GM04503 (cell line): ENCODE measurements at regions not wholly inside any gene's neighbourhood (a gene's known extent, or its start where the extent isn't known, plus 50 kb on each side); places are given as distances from the start of the nearest gene placed in this dataset.
"Not testable (repeated sequence)": the region's sequence is repeated elsewhere in the genome, so short reads cannot be mapped to it uniquely, and the experiment has no call there.

Source experiments
- DNase-seq: peaks from one replicate; pipeline ENCODE4 v3.0.0-alpha.2; 2012; ENCODE audit warnings: low read depth

DNA sequence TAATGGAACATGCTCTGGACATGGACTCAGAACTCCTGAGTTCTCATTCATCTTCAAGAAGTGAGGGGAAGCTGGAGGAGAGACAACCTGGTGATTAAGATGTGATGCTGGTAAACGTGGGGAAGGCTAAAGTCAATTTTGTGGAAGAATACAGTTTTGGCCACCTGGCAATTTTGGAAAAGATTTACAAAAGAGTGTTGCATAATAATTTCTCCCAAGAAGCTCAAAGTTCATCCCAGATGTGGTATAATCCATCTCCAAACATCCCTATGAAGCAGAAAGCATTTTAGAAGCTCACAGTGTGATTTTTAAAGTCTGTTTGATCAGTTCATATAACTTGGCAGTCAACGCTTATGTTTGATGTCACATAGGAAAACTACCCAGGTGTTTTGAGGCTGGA lies 208.7 kb downstream of the LMX1A start:
- DNase-seq = no peak

DNA sequence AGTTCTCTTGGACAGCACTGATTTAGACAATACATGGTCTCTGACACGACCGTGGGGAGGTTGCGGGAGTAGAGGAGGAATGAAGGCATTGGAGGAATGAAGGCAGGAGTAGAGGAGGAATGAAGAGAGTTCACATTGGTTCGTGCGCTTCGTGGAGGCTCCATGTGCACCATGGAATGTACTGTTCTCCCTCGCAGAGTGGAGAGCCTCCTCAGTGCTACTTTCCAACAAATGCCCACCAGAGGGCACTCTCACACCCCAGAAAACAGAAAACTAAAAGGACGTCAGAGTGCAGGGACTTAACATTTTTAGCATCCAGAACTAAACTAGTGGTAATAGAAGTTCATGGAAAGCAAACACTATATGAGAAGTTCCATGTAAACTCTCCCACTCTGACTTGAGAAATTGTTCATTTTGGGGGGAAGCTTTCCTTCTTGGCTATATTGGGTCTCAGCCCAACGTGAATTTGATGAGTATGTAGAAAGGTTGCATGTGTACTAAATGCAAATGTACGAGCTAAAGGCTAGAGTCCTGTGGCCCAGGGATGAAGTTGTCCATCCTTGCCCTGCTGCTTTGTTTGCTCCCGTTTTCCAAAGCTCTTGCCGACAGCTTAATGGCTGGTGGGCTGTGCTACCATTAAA lies 211.6 kb downstream of the LMX1A start:
- peak; percentile 30 for DNase-seq

DNA sequence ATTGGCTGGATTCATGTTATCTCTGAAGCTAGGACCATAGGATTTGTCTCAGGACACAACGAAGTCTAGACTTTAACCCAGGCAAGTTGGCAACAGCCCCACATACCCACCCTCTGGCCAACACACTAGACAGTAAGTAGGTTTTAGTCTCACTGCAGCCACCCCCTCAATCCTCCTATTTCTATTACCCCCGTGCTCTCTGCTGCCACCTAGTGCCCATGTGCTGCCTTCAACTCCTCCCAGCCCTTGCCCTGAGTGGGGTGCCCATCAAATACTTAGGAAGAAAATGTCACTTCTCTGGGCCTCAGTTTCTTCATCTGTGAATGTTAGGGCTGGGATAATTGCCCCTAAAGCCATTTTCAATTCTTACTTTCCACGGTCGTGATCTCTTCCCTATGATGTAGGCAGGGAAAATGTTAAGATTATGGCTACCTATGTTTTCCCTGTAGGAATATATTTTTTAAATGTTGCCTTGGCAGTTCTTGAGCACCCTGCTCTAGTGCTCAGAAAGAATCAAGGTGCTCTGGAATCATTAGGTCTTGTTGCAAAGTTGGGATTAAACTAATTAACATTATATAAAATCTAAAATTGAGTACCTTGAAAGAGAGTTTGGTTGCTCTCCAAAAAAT lies 213.0 kb downstream of the LMX1A start:
- DNase-seq = no peak

DNA sequence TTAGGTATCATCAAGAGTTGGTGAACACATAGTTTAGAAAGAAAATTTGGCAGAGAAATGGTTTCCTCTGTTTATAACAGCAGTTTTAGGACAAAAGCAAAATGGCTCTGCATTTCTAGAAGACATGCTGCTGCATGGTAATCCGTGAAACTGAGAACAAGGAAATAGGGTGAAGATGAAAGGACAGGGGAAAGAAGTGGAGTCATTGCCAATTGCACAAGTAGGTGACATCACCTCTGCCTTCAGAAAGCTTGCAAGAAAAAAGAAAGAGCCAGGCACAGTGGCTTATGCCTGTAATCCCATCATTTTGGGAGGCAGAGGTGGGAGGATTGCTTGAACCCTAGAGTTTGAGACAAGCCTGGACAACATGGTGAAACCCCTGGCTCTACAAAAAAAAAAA lies 217.6 kb downstream of the LMX1A start:
- DNase-seq = no peak

DNA sequence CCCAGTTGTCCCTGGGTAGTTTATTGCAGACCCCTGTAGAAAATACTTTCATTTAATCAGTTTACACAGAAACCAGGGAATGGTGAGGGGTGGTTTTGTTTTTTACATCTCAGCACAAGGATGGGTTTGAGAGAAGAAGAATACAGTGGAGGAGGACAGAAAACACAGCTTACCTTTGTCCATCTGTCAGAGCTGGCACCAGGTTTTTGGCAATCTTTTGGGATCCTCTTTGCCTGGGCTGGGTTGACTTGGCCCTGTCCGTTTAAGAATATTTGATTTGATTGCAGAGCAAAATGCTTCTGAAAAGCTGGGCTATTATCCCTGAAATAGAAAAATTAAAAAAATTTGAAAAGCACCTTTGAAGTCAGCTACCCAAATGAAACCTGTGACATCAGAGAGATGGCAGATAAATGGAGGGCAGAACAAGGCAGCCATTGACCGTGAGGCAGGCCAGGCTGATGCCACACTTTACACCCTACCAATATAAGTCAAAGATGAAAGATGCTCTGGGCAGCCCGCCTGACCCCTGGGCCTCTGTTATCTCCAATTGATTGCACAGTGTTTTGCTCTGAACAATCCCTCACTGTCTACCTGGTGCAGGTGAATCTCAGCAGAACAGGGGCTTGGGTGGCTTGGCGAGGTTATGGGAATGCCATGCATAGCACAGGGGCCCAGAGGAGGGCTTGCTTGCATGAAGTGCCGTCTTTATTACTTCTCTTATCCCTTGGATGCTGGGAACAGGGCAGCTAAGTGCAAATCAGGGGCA lies 218.8 kb downstream of the LMX1A start:
- DNase-seq = no peak

DNA sequence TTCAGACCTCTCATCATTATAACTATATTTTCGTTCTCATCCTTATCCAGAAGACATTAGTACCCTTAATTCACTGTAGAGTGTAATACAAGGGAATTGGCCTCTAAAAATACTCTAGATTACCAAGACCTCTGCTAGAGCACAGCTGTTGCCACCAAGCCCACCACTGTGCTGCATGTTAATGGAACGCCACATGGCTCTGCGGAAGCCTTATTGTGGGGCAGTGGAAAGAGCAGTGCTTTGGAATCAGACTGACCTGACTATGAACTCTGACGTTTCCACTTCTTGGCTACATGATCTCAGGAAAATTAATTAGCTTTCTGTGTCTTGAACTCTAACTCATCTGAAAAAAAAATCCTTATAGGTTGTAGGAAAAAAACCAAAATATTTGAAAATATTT lies 222.1 kb downstream of the LMX1A start:
- no peak for DNase-seq

DNA sequence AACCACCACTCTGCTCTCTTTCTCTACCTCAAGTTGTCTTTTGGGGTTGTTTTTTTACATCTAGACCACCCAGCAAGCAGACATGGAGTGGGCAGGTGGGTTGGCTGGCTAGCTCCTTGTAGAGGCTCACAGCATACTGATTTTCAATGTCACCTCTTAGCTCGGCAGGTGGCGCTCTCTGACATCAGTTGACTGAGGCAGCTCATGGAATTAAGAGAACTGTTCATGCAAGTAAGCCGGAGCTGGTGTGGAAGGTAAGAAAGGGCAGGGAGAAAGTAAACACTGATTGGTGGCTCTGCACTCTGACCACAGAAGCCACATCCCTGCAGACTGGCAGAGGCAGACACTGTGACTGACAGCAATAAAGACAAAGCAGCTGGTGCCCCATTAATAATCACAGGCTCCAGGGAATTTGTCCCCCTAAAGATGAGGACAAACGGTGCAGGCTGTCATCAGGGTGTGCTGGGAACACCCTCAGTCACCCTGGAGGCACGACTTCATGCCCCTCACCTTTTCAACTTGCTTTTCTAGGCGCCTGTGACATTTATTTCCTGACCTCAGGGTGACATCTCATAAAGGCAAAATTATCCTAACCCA lies 226.8 kb downstream of the LMX1A start:
- no peak for DNase-seq

GRCh38 chr1:165124772-165125171 lies 231.7 kb downstream of the LMX1A start:
- DNase-seq = no peak

- DNase-seq = no peak
These were observed 237.4 kb downstream of the LMX1A start for GRCh38 chr1:165119086-165119485.

DNA sequence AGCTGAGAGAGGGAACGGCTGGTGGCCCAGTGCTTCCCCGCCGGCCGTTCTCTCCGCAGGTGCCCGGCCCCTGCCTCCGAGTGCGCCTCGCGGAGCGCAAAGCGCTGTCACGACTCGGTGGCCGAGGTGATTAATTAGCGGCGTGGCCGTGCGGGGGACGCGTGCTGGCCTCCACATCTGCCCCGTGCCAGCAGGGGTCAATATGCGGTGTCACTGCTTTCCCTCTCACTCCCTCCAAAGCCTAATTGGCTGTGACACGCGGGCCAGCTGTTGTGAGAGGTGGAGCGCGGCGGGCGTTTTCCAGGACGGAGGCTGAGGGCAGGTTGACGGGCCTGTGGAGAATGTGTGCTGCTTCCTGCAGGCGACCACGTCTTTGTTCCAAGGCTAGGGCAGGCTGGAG lies 239.0 kb downstream of the LMX1A start:
- no peak for DNase-seq

- DNase-seq = peak; percentile 34
These were observed 239.8 kb downstream of the LMX1A start for GRCh38 chr1:165116732-165117131.

DNA sequence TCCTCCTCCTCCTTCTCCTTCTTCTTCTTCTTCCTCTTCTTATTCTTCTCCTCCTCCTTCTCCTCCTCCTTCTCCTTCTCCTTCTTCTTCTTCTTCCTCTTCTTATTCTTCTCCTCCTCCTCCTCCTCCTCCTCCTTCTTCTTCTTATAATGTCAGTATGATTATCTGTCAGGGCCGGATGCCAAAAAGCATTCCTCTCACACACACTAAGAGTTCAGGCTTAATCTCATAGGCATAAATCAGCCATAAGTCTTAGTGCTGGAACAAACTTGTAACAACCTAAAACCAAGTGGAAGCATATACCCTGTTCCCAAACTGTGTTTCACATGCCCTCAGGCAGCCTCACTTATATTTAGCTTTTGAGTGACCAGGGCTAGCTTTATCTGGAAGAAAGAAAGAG lies 240.3 kb downstream of the LMX1A start:
- no peak for DNase-seq

- DNase-seq = no peak
These were observed 241.6 kb downstream of the LMX1A start for GRCh38 chr1:165114889-165115285.

- no peak for DNase-seq
These were observed 242.3 kb downstream of the LMX1A start for GRCh38 chr1:165114022-165114888.

- DNase-seq = no peak
These were observed 244.3 kb downstream of the LMX1A start for GRCh38 chr1:165112260-165112659.

DNA sequence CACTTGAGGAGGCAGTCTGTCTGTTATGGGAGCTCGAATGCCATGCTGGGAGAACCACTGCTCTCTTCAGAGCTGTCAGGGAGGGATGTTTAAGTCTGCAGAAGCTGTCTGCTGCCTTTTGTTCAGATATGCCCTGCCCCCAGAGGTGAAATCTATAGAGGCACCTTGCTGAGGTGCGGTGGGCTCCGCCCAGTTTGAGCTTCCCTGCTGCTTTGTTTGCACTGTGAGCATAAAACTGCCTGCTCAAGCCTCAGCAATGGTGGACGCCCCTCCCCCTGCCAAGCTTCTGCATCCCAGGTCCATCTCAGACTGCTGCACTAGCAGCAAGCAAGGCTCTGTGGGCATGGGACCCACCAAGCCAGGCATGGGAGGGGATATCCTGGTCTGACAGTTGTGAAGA lies 247.5 kb downstream of the LMX1A start:
- no peak for DNase-seq

DNA sequence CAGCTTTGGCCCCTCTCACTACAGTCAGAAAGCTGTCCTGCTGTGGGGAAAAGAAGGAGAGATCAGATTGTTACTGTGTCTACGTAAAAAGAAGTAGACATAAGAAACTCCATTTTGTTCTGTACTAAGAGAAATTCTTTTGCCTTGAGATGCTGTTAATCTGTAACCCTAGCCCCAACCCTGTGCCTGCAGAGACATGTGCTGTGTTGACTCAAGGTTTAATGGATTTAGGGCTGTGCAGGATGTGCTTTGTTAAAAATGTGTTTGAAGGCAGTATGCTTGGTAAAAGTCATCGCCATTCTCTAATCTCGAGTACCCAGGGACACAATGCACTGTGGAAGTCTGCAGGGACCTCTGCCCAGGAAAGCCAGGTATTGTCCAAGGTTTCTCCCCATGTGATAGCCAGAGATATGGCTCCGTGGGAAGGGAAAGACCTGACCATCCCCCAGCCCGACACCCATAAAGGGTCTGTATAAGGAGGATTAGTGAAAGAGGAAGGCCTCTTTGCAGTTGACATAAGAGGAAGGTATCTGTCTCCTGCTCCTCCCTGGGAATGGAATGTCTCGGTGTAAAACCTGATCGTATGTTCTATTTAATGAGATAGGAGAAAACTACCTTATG lies 263.9 kb downstream of the LMX1A start:
- not testable (repeated sequence) for DNase-seq

- DNase-seq = no peak
These were observed 276.1 kb downstream of the LMX1A start for GRCh38 chr1:165080253-165080896.

DNA sequence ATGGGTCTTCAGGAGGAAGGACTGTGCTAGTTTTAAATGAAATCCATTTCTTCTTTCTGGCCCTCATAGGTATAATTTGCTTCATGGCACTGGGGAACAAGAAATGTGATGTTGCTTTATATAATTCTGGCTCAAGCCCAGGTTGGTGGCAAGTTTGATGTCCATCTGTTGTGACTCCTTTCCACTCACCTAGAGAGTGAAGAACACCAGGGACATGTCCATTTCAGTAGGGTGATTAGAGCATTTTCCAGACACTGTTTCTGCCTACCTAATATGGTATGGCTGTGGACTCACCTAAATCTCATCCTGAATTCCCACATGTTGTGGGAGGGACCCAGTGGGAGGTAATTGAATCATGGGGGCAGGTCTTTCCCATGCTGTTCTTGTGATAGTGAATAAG lies 278.1 kb downstream of the LMX1A start:
- DNase-seq = no peak

- no peak for DNase-seq
These were observed 280.7 kb downstream of the LMX1A start for GRCh38 chr1:165075725-165076370.
